GM19099 (cell line): ENCODE measurements at regions not wholly inside any gene's neighbourhood (a gene's known extent, or its start where the extent isn't known, plus 50 kb on each side); places are given as distances from the start of the nearest gene placed in this dataset.

Experiments used
- POLR2A ChIP-seq: IDR thresholded peaks from 3 replicates; pipeline ENCODE4 v1.6.1; 2011; ENCODE audit warnings: low read depth; ENCODE audit not compliant: insufficient read length; ENCODE audit errors: extremely low read depth

- TF ChIP-seq POLR2A, result no peak
These were observed 233.6 kb downstream of the KLF12 start for GRCh38 chr13:73900591-73900990.

GRCh38 chr13:73898899-73899298 is 235.3 kb downstream of the KLF12 start:
- TF ChIP-seq POLR2A, result no peak

- TF ChIP-seq POLR2A, result no peak
These were observed 235.9 kb downstream of the KLF12 start for GRCh38 chr13:73898276-73898675.

GRCh38 chr13:73894995-73895571 is 239.1 kb downstream of the KLF12 start:
- no peak for TF ChIP-seq POLR2A

GRCh38 chr13:73893833-73894232 is 240.4 kb downstream of the KLF12 start:
- no peak for TF ChIP-seq POLR2A

GRCh38 chr13:73891805-73892204 is 242.4 kb downstream of the KLF12 start:
- no peak for TF ChIP-seq POLR2A

GRCh38 chr13:73883162-73883561 is 251.0 kb downstream of the KLF12 start:
- TF ChIP-seq POLR2A, result no peak

- TF ChIP-seq POLR2A, result no peak
These were observed 253.8 kb downstream of the KLF12 start for GRCh38 chr13:73880365-73880764.

GRCh38 chr13:73879346-73880015 is 254.7 kb downstream of the KLF12 start:
- TF ChIP-seq POLR2A, result no peak

- no peak for TF ChIP-seq POLR2A
These were observed 256.8 kb downstream of the KLF12 start for GRCh38 chr13:73877399-73877798.

GRCh38 chr13:73876323-73876722 is 257.9 kb downstream of the KLF12 start:
- TF ChIP-seq POLR2A, result no peak

- no peak for TF ChIP-seq POLR2A
These were observed 260.0 kb downstream of the KLF12 start for GRCh38 chr13:73873940-73874830.

- no peak for TF ChIP-seq POLR2A
These were observed 261.8 kb downstream of the KLF12 start for GRCh38 chr13:73872397-73872796.

GRCh38 chr13:73870970-73871935 is 263.0 kb downstream of the KLF12 start:
- TF ChIP-seq POLR2A, result no peak
